Omental fat pad (tissue), 3 donors: ENCODE measurements at regions not wholly inside any gene's neighbourhood (a gene's known extent, or its start where the extent isn't known, plus 50 kb on each side); places are given as distances from the start of the nearest gene placed in this dataset.

Source experiments
- ATAC-seq: fragments of 150-250 bp; one replicate; pipeline ENCODE4 v1.9.1; 2016; ENCODE audit warnings: mild to moderate bottlenecking, moderate library complexity; ENCODE audit not compliant: low FRiP score
- DNase-seq: peaks from one replicate; pipeline ENCODE4 v3.0.0-alpha.2; 2019; ENCODE audit warnings: low spot score
- CTCF ChIP-seq, 3 donors: fragments of 450-650 bp; IDR thresholded peaks; one replicate each; pipeline ENCODE4 v1.5.1; 2016 to 2017; ENCODE audit warnings: antibody characterized with exemption in 3 of 3, mild to moderate bottlenecking in 3 of 3, moderate library complexity in 2 of 3

GRCh38 chr5:2509527-2509926, 241.9 kb downstream of the IRX2 start:
- DNase-seq (no peak), ATAC-seq (no peak)
- no peak for TF ChIP-seq CTCF (IDR thresholded peaks at IDR 0.05)

GRCh38 chr5:2508514-2508913, 243.0 kb downstream of the IRX2 start:
- no peak for DNase-seq
- no peak for TF ChIP-seq CTCF (IDR thresholded peaks at IDR 0.05)
- no peak for ATAC-seq

- TF ChIP-seq CTCF (IDR thresholded peaks at IDR 0.05): no peak
- ATAC-seq (no peak), DNase-seq (no peak)
These were observed 243.9 kb downstream of the IRX2 start for GRCh38 chr5:2507611-2508010.

- ATAC-seq: no peak
- no peak for DNase-seq
- TF ChIP-seq CTCF (IDR thresholded peaks at IDR 0.05): no peak
These were observed 244.9 kb downstream of the IRX2 start for GRCh38 chr5:2506603-2507002.

GRCh38 chr5:2505217-2505616, 246.3 kb downstream of the IRX2 start:
- ATAC-seq (no peak), DNase-seq (no peak)
- no peak for TF ChIP-seq CTCF (IDR thresholded peaks at IDR 0.05)

- ATAC-seq: no peak
- DNase-seq: no peak
These were observed 248.4 kb downstream of the IRX2 start for GRCh38 chr5:2502970-2503594.

More at GRCh38 chr5:2502970-2503594, 248.4 kb downstream of the IRX2 start:
- TF ChIP-seq CTCF (IDR thresholded peaks at IDR 0.05): no peak
